ENCODE measurements at regions not wholly inside any gene's neighbourhood (a gene's known extent, or its start where the extent isn't known, plus 50 kb on each side); places are given as distances from the start of the nearest gene placed in this dataset.

- DNase-seq = peak; percentile 57
Observed at GRCh38 chr15:69628256-69629093, 175.9 kb downstream of the RPLP1 start.

GRCh38 chr15:69629631-69630161 lies 177.1 kb downstream of the RPLP1 start:
- DNase-seq = no peak

DNA sequence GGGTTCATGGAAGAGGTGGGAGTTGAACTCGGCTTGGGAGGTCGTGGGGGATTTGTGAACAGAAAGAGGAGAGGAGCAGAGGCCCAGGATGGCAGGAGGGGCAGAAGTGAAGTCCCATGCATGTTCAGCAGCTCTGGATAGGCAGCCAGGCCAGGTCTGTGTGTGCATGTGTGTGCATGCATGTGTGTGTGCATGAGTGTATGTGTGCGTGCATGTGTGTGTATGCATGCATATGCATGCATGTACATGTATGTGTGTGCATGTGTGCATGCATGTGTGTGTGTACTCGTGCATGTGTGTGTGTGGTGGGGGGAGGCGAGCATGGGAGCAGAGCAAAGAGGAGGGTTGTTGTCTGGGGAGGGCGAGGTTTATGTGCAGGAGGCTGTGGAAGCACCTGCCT lies 178.4 kb downstream of the RPLP1 start:
- no peak for DNase-seq

DNA sequence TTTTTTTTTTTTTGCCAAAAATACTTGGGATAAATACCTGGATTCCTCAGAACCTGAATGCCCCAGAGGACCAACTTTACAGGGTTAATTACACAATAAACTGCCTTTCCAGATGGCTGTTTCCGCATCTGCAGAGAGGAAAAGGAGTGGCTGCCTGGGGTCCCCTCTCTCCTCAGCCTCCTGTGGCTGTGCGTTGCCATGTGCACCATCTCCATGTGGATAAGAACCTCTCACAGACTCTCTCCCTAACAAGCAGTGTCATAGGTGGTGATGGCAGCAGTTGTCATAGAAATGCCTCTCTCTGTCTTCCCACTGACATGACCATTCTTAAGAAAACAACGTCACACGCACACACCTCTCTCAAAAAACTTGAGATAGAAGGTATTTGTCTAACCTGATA lies 179.4 kb downstream of the RPLP1 start:
- DNase-seq = no peak

- DNase-seq = no peak
Observed at GRCh38 chr15:69634860-69635259, 182.2 kb downstream of the RPLP1 start.

DNA sequence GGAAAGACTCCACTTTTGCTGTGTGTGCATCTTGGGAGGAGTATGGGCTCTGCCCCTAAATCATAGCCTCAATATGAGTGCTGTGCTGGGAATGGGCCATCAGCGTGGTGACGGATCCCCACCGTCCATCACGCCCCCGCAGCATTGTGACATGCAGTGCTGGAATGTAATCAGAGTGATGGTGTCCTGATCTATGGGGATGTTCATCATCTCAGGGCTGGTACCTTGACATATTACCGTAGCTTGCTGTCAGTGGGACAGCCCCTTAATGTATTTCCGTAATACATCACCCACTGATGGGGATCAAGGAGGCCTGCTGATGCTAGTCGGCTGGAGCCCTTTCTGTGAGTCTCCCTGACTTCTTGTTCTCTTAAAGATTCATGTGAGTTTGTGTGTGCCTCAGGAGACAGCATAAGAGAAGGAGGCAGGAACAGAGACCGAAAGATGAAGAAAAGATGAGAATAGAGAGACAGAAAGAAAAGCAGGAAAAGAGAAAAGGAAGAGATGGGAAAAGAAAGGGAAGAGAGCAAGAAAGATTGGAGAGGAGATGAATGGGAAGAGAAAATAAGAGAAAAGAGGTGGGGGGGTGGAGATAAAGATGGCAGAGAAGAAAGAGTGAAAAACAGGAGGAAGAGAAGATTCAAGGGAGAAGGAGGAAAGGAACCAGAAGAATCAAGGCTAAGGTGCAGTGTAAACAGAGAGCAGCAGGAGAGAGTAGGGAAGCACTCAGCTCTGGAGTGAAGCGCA lies 183.7 kb downstream of the RPLP1 start:
- DNase-seq = no peak

DNA sequence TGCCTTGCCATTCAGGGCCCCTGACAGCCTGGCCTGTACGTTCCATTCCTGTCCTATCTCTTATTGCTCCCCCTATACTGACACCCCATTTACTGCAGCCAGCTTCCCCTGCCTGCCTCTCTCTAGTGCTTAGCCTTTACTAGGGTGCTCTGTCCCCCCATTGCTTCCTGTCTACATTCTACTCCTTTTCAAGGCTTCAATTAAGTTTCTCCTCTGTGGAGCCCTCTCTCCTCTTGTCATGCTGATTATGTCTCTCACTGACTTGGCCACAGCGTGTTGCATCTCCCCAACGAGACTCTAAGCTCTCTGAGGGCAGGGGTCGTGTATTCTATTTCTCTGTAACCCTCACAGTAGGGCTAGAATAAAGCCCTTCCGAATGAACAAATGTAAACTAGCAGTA lies 185.2 kb downstream of the RPLP1 start:
- no peak for DNase-seq

- no peak for DNase-seq
Observed at GRCh38 chr15:69643476-69643875, 190.9 kb downstream of the RPLP1 start.

- no peak for DNase-seq
Observed at GRCh38 chr15:69643971-69644370, 191.4 kb downstream of the RPLP1 start.

DNA sequence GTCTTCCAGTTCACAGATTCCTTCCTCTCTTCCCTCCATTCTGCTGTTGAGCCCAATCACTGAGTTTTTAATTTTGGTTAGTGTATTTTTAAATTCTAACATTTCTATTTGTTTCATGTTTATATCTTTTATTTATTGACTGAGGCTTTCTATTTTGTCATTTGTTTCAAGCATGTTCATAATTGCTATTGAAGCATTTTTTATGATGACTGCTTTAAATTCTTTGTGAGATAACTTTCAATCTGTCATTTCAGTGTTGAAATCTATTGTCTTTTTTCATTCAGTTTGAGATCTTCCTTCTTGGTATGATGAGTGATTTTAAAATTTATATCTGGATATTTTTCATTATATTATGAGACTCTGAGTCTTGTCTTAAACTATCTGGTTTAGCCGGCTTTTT lies 192.3 kb downstream of the RPLP1 start:
- no peak for DNase-seq

DNA sequence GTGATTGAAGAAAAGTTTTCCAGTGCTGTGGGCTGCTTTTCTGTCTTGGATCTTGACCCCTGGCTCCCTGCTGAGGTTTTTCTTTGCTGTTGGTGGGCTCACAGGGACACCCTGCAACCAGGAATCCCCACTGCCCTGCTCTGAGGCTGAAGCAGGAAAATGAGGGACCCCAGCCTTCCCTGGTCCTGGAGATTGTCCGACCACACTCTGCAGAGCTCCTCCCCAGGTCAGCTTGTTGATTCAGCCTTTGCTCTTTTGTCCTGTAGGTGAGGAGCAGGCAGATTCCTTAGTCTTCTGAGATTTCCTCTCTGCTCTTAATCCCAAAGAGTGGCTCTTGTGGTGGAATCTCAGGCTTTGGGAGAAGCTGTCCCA lies 194.5 kb downstream of the RPLP1 start:
- DNase-seq = no peak

DNA sequence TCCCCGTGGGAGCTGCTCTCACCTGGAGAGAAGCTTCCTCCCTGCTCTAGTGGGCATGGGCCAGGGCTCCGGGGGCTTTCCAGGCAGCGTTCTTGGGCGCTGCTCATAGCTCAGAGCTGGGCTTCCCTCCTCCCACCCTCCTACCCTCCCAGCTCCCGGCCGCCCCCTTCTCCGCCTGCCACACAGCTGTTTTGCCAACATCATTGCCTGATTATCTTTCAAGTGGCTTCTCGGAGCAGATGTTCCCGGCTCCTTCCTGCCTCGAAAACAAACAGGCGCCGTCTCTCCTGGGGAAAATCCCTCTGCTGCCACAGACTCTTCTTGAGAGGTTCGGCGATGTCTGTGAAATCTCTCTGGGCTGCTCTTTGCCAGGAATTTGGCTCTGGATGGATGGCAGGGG lies 195.6 kb downstream of the RPLP1 start:
- peak; percentile 13 for DNase-seq

- peak; percentile 26 for DNase-seq
Observed at GRCh38 chr15:69648775-69649735, 196.4 kb downstream of the RPLP1 start.

DNA sequence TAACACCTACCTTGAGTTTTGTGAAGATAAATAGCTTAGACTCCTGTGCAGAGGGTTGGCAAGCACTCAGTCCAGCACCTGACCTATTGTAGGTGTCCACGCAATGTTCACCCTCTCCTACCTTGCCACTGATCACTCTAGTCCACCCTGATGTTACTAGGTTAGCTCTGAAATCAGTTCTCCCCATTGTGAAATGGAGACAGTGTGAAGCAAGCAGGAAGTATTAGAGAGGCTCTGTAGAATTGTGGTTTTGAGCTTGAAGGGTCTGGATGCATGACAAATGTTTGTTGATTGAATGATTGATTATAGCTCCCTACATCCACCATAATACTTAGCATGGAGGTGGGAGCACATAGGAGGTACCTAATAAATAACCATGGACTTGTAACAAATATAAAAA lies 199.7 kb downstream of the RPLP1 start:
- DNase-seq = no peak

GRCh38 chr15:69652751-69653305 lies 200.2 kb downstream of the RPLP1 start:
- no peak for DNase-seq

- DNase-seq = no peak
Observed at GRCh38 chr15:69653306-69653705, 200.7 kb downstream of the RPLP1 start.

DNA sequence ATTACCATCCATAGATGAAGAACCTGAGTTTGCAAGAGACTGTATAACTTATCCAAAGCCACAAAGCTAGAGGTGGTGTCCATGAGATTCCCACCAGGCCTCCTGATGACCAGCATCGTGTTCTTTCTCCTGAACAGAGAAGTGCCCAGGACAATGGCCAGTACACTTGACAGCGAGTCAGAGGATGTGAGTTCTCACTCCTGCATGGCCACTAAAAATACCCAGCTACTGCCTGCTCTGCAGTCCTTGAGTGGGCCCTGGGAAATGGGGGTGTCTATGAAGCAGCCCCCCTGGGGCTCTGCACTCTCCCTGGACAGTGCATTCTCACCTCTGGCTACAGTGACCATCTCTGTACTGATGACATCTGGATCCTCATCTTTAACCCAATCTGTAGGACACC lies 201.2 kb downstream of the RPLP1 start:
- DNase-seq = no peak

GRCh38 chr15:69656271-69657030 lies 203.8 kb downstream of the RPLP1 start:
- no peak for DNase-seq

DNA sequence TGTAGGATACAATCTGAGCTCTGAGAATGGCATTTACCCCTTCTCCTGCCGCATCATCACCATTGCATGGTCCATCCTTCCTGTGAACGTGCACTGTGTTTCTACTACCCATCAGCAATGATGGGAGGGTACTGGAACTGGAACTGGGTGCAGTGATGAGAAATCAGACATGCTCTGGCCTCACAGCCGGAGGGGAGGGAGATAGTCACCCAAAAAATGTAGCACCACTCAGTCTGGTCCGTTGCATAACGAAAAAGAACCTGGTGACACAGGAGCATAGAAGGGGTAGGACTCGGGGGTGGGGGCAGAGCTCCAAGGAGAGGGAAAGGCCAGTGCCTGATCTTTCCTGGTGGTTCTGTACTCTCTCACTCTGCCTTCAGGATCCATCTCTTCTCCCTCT lies 205.0 kb downstream of the RPLP1 start:
- DNase-seq = no peak

DNA sequence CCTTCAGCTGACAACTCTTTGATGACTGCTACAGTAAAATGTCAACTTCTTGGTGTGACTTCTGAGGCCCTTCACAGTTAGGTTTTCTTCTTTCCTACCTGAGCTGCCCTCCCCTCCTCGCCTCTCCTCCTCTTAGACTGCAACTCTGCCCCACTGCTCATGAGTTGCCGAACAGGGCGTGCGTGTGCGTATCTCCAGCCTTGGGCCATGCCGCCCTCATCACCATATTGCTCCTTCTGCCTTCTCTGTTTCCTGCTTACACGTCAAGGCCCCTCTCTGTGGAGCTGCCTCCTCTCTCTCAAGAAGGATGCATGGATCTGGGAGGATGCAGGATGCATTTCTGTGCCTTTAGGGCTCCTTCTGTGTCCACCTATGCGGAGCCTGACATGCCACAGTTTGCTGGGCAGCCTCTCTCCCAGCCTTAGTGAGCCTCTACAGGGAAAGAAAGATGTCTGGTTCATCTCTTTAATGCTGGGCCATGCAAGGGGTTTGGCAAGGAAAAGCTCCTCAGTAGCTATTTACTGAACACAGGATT lies 205.9 kb downstream of the RPLP1 start:
- no peak for DNase-seq

- no peak for DNase-seq
Observed at GRCh38 chr15:69659454-69660050, 206.9 kb downstream of the RPLP1 start.
